ENCODE measurements at regions not wholly inside any gene's neighbourhood (a gene's known extent, or its start where the extent isn't known, plus 50 kb on each side); places are given as distances from the start of the nearest gene placed in this dataset.
"Not testable (repeated sequence)": the region's sequence is repeated elsewhere in the genome, so short reads cannot be mapped to it uniquely, and the experiment has no call there.

DNA sequence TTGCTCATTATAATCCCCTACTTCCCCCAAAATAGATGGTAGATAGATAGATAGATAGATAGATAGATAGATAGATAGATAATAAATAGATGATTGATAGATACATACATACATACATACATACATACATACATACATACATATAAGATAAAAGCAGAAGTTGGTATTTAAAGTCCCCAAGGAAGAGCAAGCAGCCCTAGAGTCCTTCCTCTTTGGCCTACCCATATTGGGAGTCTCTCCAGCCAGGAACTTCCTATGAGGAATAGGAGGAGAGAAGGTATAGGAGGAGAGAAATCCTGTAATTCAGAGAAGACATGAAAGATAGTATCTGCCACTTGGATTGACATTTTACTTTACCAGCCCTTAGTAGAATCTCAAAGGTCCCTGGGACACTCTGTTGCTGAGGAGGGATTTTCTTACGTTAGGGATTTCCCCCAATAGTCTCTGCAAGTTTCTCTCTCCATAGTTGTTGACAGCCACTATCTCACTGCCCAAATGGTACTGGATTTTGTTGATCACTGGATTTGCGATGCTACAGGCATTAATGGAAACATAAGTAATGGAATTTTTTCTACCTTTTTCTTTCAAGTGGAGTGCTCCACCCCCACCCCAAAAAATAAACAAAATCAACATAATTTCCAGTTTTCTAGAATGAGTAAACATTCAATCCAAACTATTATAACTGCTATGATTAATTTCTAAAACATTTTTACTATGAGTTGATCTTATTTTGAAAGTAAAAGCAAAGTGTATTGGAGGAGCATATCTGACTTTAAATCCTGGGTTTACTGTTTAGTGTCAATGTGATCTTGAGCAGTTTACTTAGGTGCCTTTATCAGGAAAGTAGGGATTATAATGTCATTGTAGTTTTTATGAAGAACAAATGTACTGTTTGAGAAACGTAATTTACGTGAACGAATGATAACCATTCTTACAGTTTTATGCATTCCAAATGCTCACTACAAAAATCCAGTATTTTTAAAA is 93.2 kb upstream of the TNFSF4 start:
- no peak for DNase-seq (ENCODE audit: low spot score)

DNA sequence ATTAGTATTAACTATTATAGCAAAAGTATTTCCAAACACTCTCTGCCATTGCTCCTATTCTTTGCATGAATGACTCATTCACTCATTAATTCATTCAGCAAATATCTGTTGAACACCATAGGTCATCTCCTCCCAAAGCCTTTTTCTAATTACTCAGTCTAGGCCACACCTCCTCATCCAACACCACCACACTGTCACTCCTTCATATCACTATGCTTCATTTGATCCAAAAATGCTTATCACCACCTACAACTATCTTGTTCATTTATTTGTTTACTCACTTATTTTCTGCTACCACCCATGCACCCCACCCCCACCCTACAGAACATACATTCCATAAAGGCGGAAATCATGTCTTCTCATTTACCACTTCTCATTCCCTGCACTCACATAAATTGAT is 94.4 kb upstream of the TNFSF4 start:
- no peak for DNase-seq (ENCODE audit: low spot score)

DNA sequence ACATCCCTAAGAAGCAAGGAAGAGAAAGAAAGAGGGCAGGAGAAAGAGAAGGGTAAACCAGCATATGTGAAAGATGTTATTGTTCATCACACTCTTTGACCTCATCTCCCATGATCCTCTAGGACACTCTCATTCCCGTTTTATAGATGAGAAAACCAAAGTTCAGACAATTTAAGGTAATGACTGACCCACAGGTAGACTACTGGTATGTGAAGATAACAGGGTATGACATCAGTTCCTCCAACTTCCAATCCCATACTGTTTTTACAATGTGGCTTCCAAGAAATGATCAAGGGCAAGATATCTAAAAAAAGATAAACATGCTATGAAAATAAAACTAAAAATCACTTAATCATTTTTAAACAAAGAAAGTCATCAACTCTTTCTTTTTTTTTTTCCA is 95.2 kb upstream of the TNFSF4 start:
- DNase-seq (ENCODE audit: low spot score): no peak

DNA sequence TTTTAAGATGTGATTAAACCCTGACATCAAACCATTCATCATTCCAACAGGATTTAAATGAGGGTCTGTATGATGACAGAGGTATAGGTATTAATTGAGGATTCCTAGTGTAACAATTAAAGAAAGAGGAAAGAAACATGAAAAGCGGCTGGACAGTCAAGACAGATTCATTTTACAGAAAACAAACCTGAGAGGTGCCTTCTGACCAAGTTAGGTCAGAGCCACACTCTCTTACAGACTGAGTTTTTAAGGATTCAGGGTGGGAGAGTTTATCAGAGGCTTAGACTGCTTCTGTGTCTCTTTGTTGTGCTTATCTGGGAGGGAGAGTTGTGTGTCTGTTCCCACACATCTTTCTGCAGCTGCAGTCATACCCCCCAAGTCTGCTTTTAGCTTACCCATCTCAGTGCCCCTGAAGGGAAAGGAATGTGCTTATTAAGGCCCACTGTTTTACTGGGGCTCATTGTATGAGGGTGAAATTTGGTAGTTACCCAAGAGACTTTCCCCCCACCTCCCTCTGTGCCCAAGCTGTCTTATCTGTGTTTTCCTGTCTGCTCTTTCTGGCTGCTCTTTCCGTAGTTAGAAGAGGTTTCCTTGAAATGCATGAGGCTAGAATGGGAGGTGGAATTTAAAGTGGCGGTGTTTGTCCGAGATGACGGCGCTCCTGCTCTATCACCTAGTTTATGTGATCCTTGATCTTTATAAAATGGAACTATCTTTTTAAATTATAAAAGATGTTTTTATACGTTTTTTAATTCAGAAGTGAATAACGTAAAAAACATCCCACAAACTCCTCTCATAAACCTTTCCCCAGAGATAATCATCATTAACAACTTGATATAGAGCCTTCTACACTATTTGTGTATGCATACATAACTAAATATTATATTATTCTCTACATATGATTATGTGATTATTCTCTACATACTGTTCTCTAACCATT is 96.0 kb upstream of the TNFSF4 start:
- no peak for DNase-seq (ENCODE audit: low spot score)

DNA sequence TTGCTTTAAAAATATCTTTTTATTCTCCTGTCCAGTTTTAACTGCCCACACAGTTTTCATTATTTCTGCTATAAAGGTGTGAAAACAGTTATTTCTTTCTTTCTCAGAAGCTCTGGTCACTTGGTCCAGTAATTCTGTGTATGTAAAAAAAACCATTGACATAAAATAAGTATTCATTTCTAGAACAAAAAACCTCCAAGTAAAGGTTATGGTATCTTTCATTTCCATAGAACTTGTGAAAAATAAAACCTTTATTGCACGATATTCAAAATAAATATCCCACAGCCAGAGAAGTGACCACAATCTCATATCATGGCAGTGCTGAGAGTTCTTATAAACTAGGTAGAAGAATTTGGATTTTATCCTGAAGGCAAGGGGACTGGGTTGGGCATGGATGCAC is 96.9 kb upstream of the TNFSF4 start:
- no peak for DNase-seq (ENCODE audit: low spot score)

DNA sequence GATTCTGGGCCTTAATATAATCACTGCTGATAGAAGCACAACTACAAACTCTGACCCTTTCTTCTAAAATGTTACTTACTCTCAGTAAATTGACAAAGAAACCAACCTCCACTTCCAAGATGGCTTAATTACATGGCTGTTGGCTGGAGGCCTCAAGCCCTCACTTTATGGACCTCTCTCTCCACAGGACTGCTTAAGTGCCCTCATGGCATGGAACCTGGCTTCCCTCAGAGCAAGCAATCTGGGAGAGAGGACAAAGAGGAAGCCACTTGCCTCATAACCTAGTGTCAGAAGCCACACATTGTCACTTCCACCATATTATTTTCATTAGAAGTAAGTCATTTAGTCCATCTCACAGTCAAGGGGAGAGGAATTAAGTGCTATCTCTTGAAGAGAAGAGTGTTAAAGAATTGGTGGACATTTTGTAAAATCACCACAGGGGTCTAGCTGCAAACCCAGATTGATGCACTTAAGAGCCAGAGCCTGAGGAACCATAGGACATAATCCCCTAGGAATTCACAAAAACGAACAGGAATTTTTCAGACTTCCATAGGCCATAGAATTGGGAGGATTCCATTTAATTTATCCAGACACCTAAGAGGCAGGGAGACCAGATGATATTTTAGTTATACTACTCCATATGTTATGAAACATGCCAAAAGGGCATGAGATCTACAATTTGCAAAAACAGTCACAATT is 97.5 kb upstream of the TNFSF4 start:
- DNase-seq (ENCODE audit: low spot score): no peak

DNA sequence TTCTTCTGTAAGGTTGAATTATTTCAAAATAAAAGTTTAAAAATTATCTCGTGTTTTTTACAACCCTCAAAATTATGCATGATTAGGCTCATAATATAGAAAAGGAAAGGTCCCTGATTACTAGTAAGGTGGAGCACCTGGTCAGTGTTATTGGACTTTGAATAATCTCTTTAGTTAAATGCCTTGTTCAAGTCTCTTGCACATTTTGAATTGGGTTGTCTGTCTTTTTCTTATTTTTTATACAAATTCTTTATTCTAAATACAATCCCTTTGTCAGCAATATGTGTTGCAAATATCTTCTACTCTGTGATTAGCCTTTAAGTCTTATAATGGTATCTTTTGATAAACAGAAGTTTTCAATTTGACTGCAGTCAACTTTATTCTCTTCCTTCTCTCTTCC is 100.7 kb upstream of the TNFSF4 start:
- DNase-seq (ENCODE audit: low spot score): no peak

DNA sequence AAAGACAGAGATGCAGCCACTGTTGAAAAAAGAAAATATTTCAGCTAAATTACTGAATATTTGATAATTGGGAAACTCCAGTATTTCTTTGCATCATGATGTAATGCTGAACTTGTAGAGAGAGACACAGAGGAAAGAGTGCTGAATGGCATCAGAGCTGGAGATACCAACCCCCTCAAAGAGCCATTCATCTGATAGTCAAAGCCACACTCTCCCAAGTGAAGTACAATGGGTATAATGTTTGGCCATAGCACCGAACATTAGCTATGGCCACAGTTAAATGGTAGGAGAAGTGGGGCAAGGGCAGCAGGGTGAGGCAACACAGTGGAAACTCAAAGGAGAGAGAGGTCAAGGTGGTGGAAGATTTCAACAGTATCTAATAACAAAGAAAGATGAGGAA is 107.5 kb upstream of the TNFSF4 start:
- no peak for DNase-seq (ENCODE audit: low spot score)

DNA sequence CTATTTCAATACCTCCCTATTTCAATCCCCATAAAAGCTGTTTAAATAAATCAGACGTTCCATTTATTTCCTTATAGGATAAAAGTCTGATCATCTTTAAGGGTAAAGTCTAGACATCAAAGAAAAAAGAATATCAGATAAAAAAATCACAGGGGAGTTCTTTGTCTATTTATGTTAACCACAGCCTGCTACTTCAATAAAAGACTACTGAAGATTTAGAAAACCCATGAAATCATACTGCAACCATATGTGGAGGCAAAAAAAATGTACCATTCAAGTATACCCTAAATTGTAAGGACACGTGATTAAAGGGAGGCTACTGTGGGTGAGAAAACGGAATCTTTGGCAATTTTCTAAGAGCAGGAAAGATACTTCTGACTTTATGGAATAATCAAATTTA is 108.2 kb upstream of the TNFSF4 start:
- no peak for DNase-seq (ENCODE audit: low spot score)

DNA sequence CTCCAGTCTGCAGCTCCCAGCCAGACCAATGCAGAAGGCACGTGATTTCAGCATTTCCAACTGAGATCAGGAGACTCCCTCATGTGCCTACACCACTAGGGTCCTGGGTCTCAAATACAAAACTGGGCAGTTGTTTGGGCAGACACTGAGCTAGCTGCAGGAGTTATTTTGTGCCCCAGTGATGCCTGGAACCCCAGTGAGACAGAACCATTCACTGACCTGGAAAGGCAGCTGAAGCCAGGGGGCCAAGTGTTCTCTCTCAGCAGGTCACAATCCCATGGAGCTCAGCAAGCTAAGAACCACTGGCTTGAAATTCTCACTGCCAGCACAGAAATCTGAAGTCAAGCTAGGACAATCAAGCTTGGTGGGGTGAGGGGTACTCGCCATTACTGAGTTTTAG is 111.7 kb upstream of the TNFSF4 start:
- DNase-seq (ENCODE audit: low spot score): no peak

DNA sequence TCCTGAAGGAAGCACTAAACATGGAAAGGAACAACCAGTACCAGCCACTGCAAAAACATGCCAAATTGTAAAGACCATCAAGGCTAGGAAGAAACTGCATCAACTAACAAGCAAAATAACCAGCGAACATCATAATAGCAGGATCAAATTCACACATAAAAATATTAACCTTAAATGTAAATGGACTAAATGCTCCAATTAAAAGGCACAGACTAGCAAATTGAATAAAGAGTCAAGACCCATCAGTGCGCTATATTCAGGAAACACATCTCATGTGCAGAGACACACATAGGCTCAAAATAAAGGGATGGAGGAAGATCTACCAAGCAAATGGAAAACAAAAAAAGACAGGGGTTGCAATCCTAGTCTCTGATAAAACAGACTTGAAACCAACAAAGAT is 117.2 kb upstream of the TNFSF4 start:
- DNase-seq (ENCODE audit: low spot score): not testable (repeated sequence)

DNA sequence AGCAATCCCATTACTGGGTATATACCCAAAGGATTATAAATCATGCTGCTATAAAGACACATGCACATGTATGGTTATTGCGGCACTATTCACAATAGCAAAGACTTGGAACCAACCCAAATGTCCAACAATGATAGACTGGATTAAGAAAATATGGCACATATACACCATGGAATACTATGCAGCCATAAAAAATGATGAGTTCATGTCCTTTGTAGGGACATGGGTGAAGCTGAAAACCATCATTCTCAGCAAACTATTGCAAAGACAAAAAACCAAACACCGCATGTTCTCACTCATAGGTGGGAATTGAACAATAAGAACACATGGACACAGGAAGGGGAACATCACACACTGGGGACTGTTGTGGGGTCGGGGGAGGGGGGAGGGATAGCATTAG is 120.9 kb upstream of the TNFSF4 start:
- not testable (repeated sequence) for DNase-seq (ENCODE audit: low spot score)

DNA sequence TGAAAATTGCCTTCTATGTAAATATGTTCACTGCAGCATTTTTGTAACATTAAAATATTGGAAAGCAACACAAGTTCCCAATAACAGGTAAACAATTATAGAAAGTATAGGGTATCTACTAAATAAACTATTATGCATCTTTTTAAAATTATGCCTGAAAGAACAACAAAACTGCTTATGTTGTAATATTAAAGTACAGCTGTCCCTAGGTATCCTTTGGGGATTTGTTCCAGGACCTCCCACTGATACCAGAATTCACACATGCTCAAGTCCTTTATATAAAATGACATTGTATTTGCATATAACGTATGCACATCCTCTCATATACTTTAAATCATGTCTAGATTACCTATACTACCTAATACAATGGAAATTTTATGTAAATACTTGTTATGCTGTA is 121.8 kb upstream of the TNFSF4 start:
- no peak for DNase-seq (ENCODE audit: low spot score)

DNA sequence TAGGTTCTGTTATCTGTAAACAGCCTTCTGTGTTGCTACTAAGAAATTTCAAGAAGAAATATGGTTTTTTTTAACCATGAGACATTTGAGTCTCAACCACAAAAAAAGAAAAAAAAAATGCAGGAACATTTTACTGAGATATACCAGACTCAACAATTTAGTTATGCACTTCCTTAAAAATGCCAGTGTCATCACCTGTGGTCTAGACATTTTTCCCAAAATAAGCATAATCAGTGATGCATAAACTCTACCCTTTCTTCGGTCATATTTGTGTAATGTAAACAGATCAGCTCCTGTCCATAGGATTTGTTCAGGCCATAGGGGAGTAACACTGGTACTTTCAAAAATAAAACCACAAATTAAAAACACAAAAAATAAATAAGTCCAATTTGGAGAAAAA is 122.6 kb upstream of the TNFSF4 start:
- DNase-seq (ENCODE audit: low spot score): no peak

DNA sequence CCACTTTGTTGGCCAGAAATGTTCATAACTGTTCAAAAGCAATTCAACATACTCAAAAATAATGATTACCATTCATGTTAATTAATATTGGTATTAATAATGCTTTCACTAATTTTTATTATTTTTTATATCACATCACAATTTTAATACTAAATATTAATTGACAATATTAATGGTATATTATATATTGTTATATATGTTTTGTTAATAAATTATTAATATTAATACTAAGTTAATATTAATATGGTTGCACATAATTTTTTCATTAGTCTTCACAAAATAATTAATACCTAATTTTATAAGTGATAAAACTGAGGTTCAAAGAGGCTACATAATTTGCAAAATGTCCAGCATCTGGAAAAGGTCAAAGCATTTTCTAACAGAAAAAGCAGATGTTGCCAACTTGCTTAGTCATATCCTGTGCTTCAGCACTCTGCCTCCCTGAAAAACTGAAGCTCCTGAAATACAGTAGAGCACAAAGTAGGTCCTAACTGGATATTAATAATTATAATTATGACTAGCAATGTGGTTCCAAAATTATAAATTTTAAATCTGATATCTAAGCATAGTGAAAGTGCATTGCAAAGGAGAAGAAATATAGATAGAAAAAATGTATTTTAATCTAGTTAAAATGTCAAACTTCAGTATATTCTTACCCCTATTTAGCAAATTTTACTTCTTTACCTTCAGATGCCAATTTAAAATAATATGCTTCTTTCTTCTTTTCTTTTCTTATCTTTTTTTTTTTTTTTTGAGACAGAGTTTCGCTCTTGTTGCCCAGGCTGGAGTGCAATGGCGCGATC is 123.2 kb upstream of the TNFSF4 start:
- DNase-seq (ENCODE audit: low spot score): no peak

DNA sequence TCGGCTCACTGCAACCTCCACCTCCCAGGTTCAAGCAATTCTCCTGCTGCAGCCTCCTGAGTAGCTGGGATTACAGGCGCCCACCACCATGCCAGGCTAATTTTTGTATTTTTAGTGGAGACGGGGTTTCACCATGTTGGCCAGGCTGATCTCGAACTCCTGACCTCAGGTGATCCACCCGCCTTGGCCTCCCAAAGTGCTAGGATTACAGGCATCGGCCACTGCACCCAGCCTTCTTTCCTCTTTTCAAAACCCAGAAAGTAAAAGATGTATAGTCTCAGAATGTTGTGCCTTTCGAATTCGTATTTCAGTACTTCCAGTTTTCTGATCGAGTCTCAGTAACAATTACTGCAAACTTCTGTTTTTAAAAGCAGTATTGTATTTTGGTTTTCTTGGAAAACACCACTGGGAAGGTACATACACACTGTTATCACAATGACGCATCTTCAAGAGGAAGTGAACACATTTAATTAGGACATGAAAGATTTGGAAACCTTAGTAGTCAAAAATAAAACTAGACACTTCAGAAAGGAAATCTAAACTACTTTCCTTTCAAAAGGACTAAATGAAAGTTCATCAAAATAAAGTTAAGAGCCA is 123.9 kb upstream of the TNFSF4 start:
- DNase-seq (ENCODE audit: low spot score): not testable (repeated sequence)

DNA sequence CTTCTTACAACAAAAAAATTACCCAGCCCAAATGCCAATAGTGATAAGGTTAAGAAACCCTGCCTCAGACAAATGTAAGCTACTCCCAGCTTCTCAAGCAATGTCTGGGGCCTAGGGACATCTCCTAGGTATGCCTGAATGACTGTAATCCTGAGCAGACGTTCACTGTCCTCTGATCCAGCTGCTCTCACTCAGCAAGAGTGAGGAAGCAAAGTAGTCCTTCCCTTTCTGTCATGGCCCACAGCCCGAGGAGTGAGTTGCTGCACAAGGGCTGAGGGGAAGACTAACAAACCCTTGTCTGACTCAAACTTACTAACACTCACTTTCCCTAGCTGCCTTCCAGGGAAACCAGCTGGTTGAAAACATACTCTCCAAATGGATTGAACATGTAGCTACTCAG is 124.9 kb upstream of the TNFSF4 start:
- no peak for DNase-seq (ENCODE audit: low spot score)

DNA sequence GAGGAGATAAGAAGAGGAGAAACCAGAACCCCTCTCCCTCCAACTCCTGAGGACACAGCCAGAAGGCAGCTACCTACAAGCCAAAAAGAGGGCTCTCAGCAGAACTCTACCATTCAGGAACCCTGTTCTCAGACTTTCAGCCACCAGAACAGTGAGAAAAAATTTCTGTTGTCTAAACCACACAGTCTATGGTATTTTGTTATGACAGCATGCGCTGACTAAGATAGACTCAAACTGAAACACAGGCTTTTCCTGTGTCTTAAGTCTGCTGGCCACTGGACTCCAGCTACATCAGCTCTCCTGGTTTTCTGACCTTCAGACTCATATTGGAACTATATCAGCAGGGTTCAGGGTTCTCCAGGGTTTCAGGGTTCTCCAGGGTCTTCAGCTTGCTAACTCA is 126.5 kb upstream of the TNFSF4 start:
- no peak for DNase-seq (ENCODE audit: low spot score)

DNA sequence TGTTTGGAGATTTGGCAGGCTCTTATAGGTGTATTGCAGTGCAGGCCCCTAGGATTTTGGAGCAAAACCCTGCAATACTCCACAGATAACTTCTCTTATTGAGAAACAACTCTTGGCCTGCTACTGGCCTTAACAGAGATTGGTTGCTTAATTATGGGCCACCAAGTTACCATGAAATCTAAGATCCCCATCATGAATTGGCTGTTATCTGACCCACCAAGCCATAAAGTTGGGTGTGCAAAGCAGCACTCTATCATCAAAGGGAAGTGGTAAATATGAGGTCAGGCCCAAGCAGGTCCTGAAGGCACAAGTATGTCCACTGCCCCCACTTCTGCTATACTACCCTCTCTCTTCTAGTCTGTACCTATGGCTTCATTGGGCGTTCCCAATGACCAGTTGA is 130.0 kb upstream of the TNFSF4 start:
- no peak for DNase-seq (ENCODE audit: low spot score)

DNA sequence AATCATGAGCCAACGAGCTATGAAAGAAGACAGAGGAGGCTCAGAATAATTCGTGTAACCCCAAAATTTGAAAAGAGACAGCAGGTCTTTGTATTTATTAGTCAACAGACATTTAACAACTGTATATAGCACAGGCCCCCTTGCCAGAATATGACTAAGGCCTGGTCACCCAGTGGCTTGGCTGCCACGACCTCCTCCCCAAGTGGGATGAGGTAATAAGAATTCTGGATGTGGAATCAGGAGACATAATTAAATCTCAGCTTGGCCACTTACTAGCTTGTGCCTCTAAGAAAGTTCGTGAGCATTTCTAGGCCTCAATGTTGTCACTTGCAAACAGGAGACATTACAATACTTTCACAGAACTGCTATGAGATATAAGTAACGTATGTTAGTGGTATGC is 134.2 kb upstream of the TNFSF4 start:
- no peak for DNase-seq (ENCODE audit: low spot score)

DNA sequence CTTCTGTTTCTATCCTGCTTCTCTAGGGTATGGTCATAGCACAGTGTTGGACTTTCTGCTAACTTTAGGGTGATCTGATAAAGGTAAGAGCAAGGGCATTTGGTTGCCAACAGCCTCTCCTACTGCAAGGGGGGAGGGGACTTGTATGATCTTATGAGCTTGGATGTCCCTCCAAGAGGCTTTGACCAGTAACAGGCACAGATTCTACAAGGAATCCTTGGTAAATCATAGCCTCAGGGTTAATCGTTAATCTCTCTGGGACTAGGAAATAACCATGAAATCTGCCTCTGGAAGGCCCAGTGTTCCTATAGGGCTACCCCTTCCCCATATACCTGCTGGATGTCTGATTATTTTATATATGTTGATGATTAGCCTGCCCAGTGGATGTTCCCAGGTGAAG is 134.8 kb upstream of the TNFSF4 start:
- DNase-seq (ENCODE audit: low spot score): no peak

Data from mucosa of gallbladder (tissue), 1 donor.